Caco-2 (cell line): ENCODE measurements at regions not wholly inside any gene's neighbourhood (a gene's known extent, or its start where the extent isn't known, plus 50 kb on each side); places are given as distances from the start of the nearest gene placed in this dataset.
"Not testable (repeated sequence)": the region's sequence is repeated elsewhere in the genome, so short reads cannot be mapped to it uniquely, and the experiment has no call there.

Experiments
- BruUV-seq: library from RNA; stranded (reverse); fragments of 400-500 nt; replicated peaks from 2 replicates; lab custom pipeline; 2021; lab: Mats Ljungman, UMichigan
- CTCF ChIA-PET: fragments of 300-600 bp; sonication (Branson Sonifier 250); formaldehyde crosslinking; loops from one replicate; lab custom pipeline; 2022; ENCODE audit warnings: antibody characterized with exemption; lab: Charles Lee
- POLR2A ChIA-PET: fragments of 300-600 bp; sonication (Branson Sonifier 250); formaldehyde crosslinking; loops from one replicate; lab custom pipeline; 2022; ENCODE audit warnings: antibody characterized with exemption; lab: Charles Lee
- DNase-seq, 2 experiments: peaks; one replicate each; pipeline versions ENCODE4 v3.0.0 to v3.0.0-alpha.2; 2020 to 2022
- H3K27me3 ChIP-seq: replicated peaks from 2 replicates; pipeline ENCODE4 v1.6.0; 2011; ENCODE audit warnings: low read length; ENCODE audit not compliant: control insufficient read depth, insufficient read depth
- H3K36me3 ChIP-seq: 2 replicates; pipeline ENCODE4 v1.5.1; 2011; ENCODE audit warnings: low read length; ENCODE audit not compliant: control insufficient read depth, insufficient read depth
- H3K4me1 ChIP-seq: fragments of 250-450 bp; sonication (Bioruptor Pico); 2 replicates; pipeline ENCODE4 v1.5.1; 2020; ENCODE audit warnings: mild to moderate bottlenecking
- H3K4me3 ChIP-seq: 2 replicates; pipeline ENCODE4 v1.5.1; 2011; ENCODE audit warnings: low read depth, mild to moderate bottlenecking, control low read depth, low read length
- H3K9me3 ChIP-seq: fragments of 250-450 bp; sonication (Bioruptor Pico); 2 replicates; pipeline ENCODE4 v1.5.1; 2020; ENCODE audit warnings: mild to moderate bottlenecking, moderate library complexity
- H3K27ac Mint-ChIP-seq: one replicate; pipeline ENCODE4 v1.8.0; 2022; ENCODE audit warnings: mixed read lengths; ENCODE audit not compliant: unreplicated experiment
- H3K27me3 Mint-ChIP-seq: one replicate; pipeline ENCODE4 v1.8.0; 2022; ENCODE audit warnings: mixed read lengths; ENCODE audit not compliant: insufficient read depth, unreplicated experiment
- H3K36me3 Mint-ChIP-seq: one replicate; pipeline ENCODE4 v1.8.0; 2022; ENCODE audit warnings: mild to moderate bottlenecking, mixed read lengths; ENCODE audit not compliant: insufficient read depth, unreplicated experiment
- H3K4me1 Mint-ChIP-seq: one replicate; pipeline ENCODE4 v1.8.0; 2022; ENCODE audit warnings: low read depth, mixed read lengths; ENCODE audit not compliant: unreplicated experiment
- H3K4me3 Mint-ChIP-seq: one replicate; pipeline ENCODE4 v1.8.0; 2022; ENCODE audit warnings: mild to moderate bottlenecking, moderate library complexity, mixed read lengths; ENCODE audit not compliant: unreplicated experiment
- H3K9me3 Mint-ChIP-seq: one replicate; pipeline ENCODE4 v1.8.0; 2022; ENCODE audit warnings: mixed read lengths; ENCODE audit not compliant: unreplicated experiment
- CTCF ChIP-seq, 2 experiments: fragments of 200-600 bp in 1 of 2; IDR thresholded peaks; 1 replicate in 1 of 2; 2 replicates in 1 of 2; pipeline versions ENCODE4 v1.5.1 to v1.8.0; 2011 to 2022; ENCODE audit warnings: antibody characterized with exemption in 1 of 2, control low read depth in 1 of 2, inconsistent platforms in 1 of 2, low read depth in 1 of 2, low read length in 1 of 2, mild to moderate bottlenecking in 1 of 2, moderate library complexity in 1 of 2; ENCODE audit not compliant: insufficient read depth in 1 of 2, severe bottlenecking in 1 of 2, unreplicated experiment in 1 of 2
- intact Hi-C: fragments of 100-400 bp; cut with micrococcal nuclease; formaldehyde crosslinking; loops from one replicate; pipeline ENCODE4 v1.10.0; 2022; ENCODE audit not compliant: unreplicated experiment

GRCh38 chr1:217989510-217989909, 295.6 kb upstream of the RRP15 start:
- no peak for TF ChIP-seq CTCF (IDR thresholded peaks at IDR 0.05; ENCODE audit: insufficient read depth in 1 of 2, low read depth in 1 of 2, low read length in 1 of 2, severe bottlenecking in 1 of 2, unreplicated experiment in 1 of 2)
- no peak overlapping the region for H3K27ac Mint-ChIP-seq
- ChIA-PET CTCF (no interaction called here), POLR2A (no interaction called here)
- H3K27me3 Mint-ChIP-seq = peaks cover 5% of the 10 kb centered on the region
- no peak for DNase-seq
- BruUV-seq = no TSS peak
- H3K9me3 Mint-ChIP-seq = no peaks in the 10 kb centered on the region
- H3K36me3 ChIP-seq = no peaks in the 10 kb centered on the region
- no peaks in the 10 kb centered on the region for H3K9me3 ChIP-seq
- no peak overlapping the region for H3K4me3 ChIP-seq
- H3K4me1 ChIP-seq = no peaks in the 10 kb centered on the region
- no peaks in the 10 kb centered on the region for H3K27me3 ChIP-seq
- intact Hi-C loops = no loop called here
- no peaks in the 10 kb centered on the region for H3K36me3 Mint-ChIP-seq
- H3K4me3 Mint-ChIP-seq = no peak overlapping the region
- no peaks in the 10 kb centered on the region for H3K4me1 Mint-ChIP-seq

GRCh38 chr1:217993439-217993838, 291.7 kb upstream of the RRP15 start:
- Mint-ChIP-seq H3K9me3 (no peaks in the 10 kb centered on the region), H3K4me1 (no peaks in the 10 kb centered on the region), H3K36me3 (no peaks in the 10 kb centered on the region), H3K27me3 (peaks cover 6% of the 10 kb centered on the region), H3K27ac (no peak overlapping the region), H3K4me3 (no peak overlapping the region)
- Histone ChIP-seq H3K4me1 (no peaks in the 10 kb centered on the region), H3K4me3 (no peak overlapping the region), H3K36me3 (no peaks in the 10 kb centered on the region), H3K9me3 (no peaks in the 10 kb centered on the region), H3K27me3 (no peaks in the 10 kb centered on the region)
- intact Hi-C loops = loop anchor here (5.0 kb wide), 1 partner anchor 44 kb away; no protein-coding TSS in a partner anchor
- DNase-seq = no peak
- POLR2A ChIA-PET = no interaction called here
- CTCF ChIA-PET = no interaction called here
- BruUV-seq = no TSS peak
- no peak for TF ChIP-seq CTCF (IDR thresholded peaks at IDR 0.05; ENCODE audit: insufficient read depth in 1 of 2, low read depth in 1 of 2, low read length in 1 of 2, severe bottlenecking in 1 of 2, unreplicated experiment in 1 of 2)

- DNase-seq, H3K27me3 Mint-ChIP-seq, H3K4me1 ChIP-seq, H3K36me3 Mint-ChIP-seq, H3K4me3 ChIP-seq, H3K36me3 ChIP-seq, H3K9me3 Mint-ChIP-seq, CTCF ChIA-PET, BruUV-seq, H3K4me1 Mint-ChIP-seq, H3K27ac Mint-ChIP-seq, intact Hi-C loops, H3K4me3 Mint-ChIP-seq, H3K27me3 ChIP-seq, POLR2A ChIA-PET, H3K9me3 ChIP-seq: not testable (repeated sequence)
These were observed 276.8 kb upstream of the RRP15 start for GRCh38 chr1:218008296-218008695.

GRCh38 chr1:218015106-218015505, 270.0 kb upstream of the RRP15 start:
- H3K4me3 Mint-ChIP-seq, H3K27ac Mint-ChIP-seq, BruUV-seq, H3K36me3 ChIP-seq, H3K4me1 Mint-ChIP-seq, intact Hi-C loops, H3K27me3 ChIP-seq, H3K36me3 Mint-ChIP-seq, H3K9me3 Mint-ChIP-seq, POLR2A ChIA-PET, DNase-seq, CTCF ChIA-PET, H3K27me3 Mint-ChIP-seq, H3K4me1 ChIP-seq, H3K9me3 ChIP-seq, H3K4me3 ChIP-seq: not testable (repeated sequence)
